NCI-H146 treated with DMSO at 0.1 percent for 48 hours (cell line): ENCODE measurements at regions not wholly inside any gene's neighbourhood (a gene's known extent, or its start where the extent isn't known, plus 50 kb on each side); places are given as distances from the start of the nearest gene placed in this dataset.

Source experiments
- DNase-seq: peaks from one replicate; lab custom pipeline; 2025; ENCODE audit not compliant: unreplicated experiment; lab: John Stamatoyannopoulos, UW

DNA sequence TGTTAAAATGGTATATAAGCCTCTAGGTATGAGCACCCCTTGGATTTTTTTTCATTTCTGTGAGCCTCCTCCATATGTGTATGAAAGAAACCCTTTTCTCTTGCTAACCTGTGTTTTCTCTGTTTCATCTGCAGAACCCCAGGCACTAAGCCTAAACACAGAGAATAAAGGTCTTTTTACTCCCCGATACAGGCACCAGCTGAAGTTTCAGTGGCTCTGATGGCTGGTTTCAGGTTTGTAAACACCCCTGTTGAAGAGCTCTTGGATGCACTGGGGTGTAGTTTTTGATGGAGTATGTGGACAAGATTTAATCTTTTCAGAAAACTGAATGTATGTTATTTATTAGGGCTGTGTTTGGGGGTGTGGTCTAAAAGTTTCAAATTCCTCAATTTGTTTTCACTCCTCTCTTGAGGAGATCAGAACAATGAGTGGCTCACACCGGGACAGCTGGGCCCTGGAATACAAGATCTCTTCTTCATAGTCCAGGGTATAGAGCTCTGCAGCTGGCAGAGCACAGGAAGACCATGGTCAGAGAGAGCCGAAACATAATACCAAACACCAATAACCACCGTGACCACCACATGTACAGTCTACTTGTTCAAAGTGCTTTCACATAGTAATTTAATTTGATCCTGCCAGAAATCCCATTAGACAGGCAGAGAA, 50.2 kb upstream of the VTCN1 start:
- DNase-seq = no peak
